B cell (primary cell): ENCODE measurements at regions not wholly inside any gene's neighbourhood (a gene's known extent, or its start where the extent isn't known, plus 50 kb on each side); places are given as distances from the start of the nearest gene placed in this dataset.

Experiments used
- ATAC-seq: fragments of 200-7000 bp; cut with Tn5 transposase; one replicate; pipeline ENCODE4 v1.10.0; 2021; ENCODE audit warnings: low read depth, mild to moderate bottlenecking, moderate number of reproducible peaks, moderate library complexity
- CTCF ChIA-PET: fragments of 350-600 bp; sonication (Branson Sonifier 250); formaldehyde crosslinking; loops from one replicate; lab custom pipeline; 2021; ENCODE audit warnings: antibody characterized with exemption, inconsistent platforms; lab: Charles Lee
- POLR2A ChIA-PET: fragments of 350-600 bp; sonication (Branson Sonifier 250); formaldehyde crosslinking; loops from one replicate; lab custom pipeline; 2021; ENCODE audit warnings: antibody characterized with exemption; lab: Charles Lee
- DNase-seq: peaks from one replicate; pipeline ENCODE4 v3.0.0; 2013
- H2AFZ ChIP-seq: 2 replicates; pipeline ENCODE4 v1.6.1; 2012; ENCODE audit warnings: mild to moderate bottlenecking, low read depth, low read length; ENCODE audit not compliant: insufficient read depth, poor library complexity, severe bottlenecking
- H3K27ac ChIP-seq, 2 donors: 1 replicate in 1 of 2; 2 replicates in 1 of 2; pipeline ENCODE4 v1.5.1; 2012 to 2013; ENCODE audit warnings: low read length in 2 of 2, mild to moderate bottlenecking in 2 of 2, moderate library complexity in 1 of 2
- H3K27me3 ChIP-seq, 4 experiments: fragments of 200-600 bp in 1 of 4; sonication (generic) in 1 of 4; replicated peaks in 1 of 4; 1 replicate in 2 of 4; 2 replicates in 2 of 4; pipeline versions ENCODE4 v1.6.1 to v1.7.0; 2013 to 2016; ENCODE audit warnings: low read length in 3 of 4, mild to moderate bottlenecking in 2 of 4, mixed read lengths in 1 of 4, moderate library complexity in 1 of 4; ENCODE audit not compliant: insufficient read depth in 4 of 4, control insufficient read depth in 3 of 4; ENCODE audit errors: control extremely low read depth in 1 of 4
- H3K36me3 ChIP-seq, 2 experiments: replicated peaks in 1 of 2; 1 replicate in 1 of 2; 2 replicates in 1 of 2; pipeline versions ENCODE4 v1.6.1 to v1.7.1; 2013; ENCODE audit warnings: low read length in 1 of 2; ENCODE audit not compliant: insufficient read depth in 2 of 2, control insufficient read depth in 1 of 2; ENCODE audit errors: control extremely low read depth in 1 of 2, extremely low read depth in 1 of 2
- H3K4me1 ChIP-seq, 2 donors: fragments of 200-600 bp in 1 of 2; sonication (generic) in 1 of 2; 1 replicate in 1 of 2; 2 replicates in 1 of 2; pipeline versions ENCODE4 v1.5.1 to v1.6.1; 2013 to 2017; ENCODE audit warnings: low read length in 2 of 2; ENCODE audit not compliant: control insufficient read depth in 2 of 2, insufficient read depth in 2 of 2
- H3K4me2 ChIP-seq: replicated peaks from 2 replicates; pipeline ENCODE3; 2012; ENCODE audit warnings: mild to moderate bottlenecking, low read depth, low read length; ENCODE audit not compliant: poor library complexity, severe bottlenecking
- H3K4me3 ChIP-seq, 5 experiments: fragments of 200-600 bp in 1 of 5; sonication (generic) in 1 of 5; 1 replicate in 3 of 5; 2 replicates in 2 of 5; pipeline versions ENCODE4 v1.5.1 to v1.7.0; 2011 to 2016; ENCODE audit warnings: low read length in 4 of 5, mild to moderate bottlenecking in 4 of 5, low read depth in 2 of 5, control low read depth in 1 of 5, moderate library complexity in 1 of 5; ENCODE audit not compliant: insufficient read depth in 1 of 5; ENCODE audit errors: control extremely low read depth in 1 of 5, extremely low read depth in 1 of 5
- H3K79me2 ChIP-seq: fragments of 200-600 bp; sonication (generic); one replicate; pipeline ENCODE4 v1.6.0; 2016; ENCODE audit warnings: low read length; ENCODE audit not compliant: control insufficient read depth, insufficient read depth
- H3K9ac ChIP-seq: fragments of 200-600 bp; sonication (generic); 2 replicates; pipeline ENCODE4 v1.6.1; 2017; ENCODE audit warnings: mild to moderate bottlenecking, low read length, moderate library complexity
- H3K9me3 ChIP-seq, 3 donors: one replicate each; pipeline versions ENCODE4 v1.6.1 to v1.7.1; 2013; ENCODE audit warnings: low read length in 2 of 3; ENCODE audit not compliant: control insufficient read depth in 2 of 3, insufficient read depth in 1 of 3; ENCODE audit errors: control extremely low read depth in 1 of 3
- H4K20me1 ChIP-seq: 2 replicates; pipeline ENCODE4 v1.6.0; 2012; ENCODE audit warnings: mild to moderate bottlenecking, low read length; ENCODE audit not compliant: insufficient read depth, control insufficient read depth, poor library complexity, severe bottlenecking
- H3K27ac Mint-ChIP-seq: one replicate; pipeline ENCODE4 v1.8.0; 2021; ENCODE audit warnings: mixed read lengths
- H3K27me3 Mint-ChIP-seq: one replicate; pipeline ENCODE4 v1.8.0; 2021; ENCODE audit warnings: mixed read lengths
- H3K4me1 Mint-ChIP-seq: one replicate; pipeline ENCODE4 v1.8.0; 2021; ENCODE audit warnings: mixed read lengths
- H3K4me3 Mint-ChIP-seq: one replicate; pipeline ENCODE4 v1.8.0; 2021; ENCODE audit warnings: mixed read lengths
- H3K9me3 Mint-ChIP-seq: one replicate; pipeline ENCODE4 v1.8.0; 2022; ENCODE audit warnings: mixed read lengths; ENCODE audit not compliant: insufficient read depth
- CTCF ChIP-seq: fragments of 200-600 bp; IDR thresholded peaks from one replicate; pipeline ENCODE4 v1.8.0; 2022; ENCODE audit warnings: antibody characterized with exemption, mild to moderate bottlenecking
- EZH2 ChIP-seq: IDR thresholded peaks from 2 replicates; pipeline ENCODE4 v1.6.1; 2012; ENCODE audit warnings: borderline replicate concordance, low read depth, mild to moderate bottlenecking, moderate library complexity, low read length; ENCODE audit not compliant: insufficient read depth, poor library complexity, severe bottlenecking
- WGBS: methylation state at CpG from one replicate; pipeline ENCODE4 v1.1.5; 2013; ENCODE audit warnings: missing lambda C conversion rate; ENCODE audit not compliant: insufficient coverage; 5-methylcytosine and 5-hydroxymethylcytosine counted together
- intact Hi-C: fragments of 100-400 bp; cut with micrococcal nuclease; formaldehyde crosslinking; loops from one replicate; pipeline ENCODE4 v1.10.0; 2022

- H3K27me3 ChIP-seq: no peaks in the 10 kb centered on the region
- H3K79me2 ChIP-seq: no peaks in the 10 kb centered on the region
- WGBS: 100% methylated on average over 6 of the region's 6 CpGs
- no peak overlapping the region for H3K27ac ChIP-seq
- intact Hi-C loops: no loop called here
- H3K4me1 Mint-ChIP-seq: no peaks in the 10 kb centered on the region
- no peak for DNase-seq
- no peak overlapping the region for H3K4me3 Mint-ChIP-seq
- POLR2A ChIA-PET: no interaction called here
- no peak for ATAC-seq
- H3K27ac Mint-ChIP-seq: no peak overlapping the region
- no peaks in the 10 kb centered on the region for H3K9me3 Mint-ChIP-seq
- H3K4me2 ChIP-seq: no peak overlapping the region
- CTCF ChIA-PET: no interaction called here
- H3K27me3 Mint-ChIP-seq: peaks cover 5% of the 10 kb centered on the region
- TF ChIP-seq EZH2 (no peak), CTCF (no peak)
- no peaks in the 10 kb centered on the region for H4K20me1 ChIP-seq
- H3K9me3 ChIP-seq: no peaks in the 10 kb centered on the region
- no peaks in the 10 kb centered on the region for H3K4me1 ChIP-seq
- no peaks in the 10 kb centered on the region for H3K36me3 ChIP-seq
- H3K4me3 ChIP-seq: no peak overlapping the region
- no peak overlapping the region for H3K9ac ChIP-seq
- H2AFZ ChIP-seq: no peak overlapping the region
These were observed 176.0 kb upstream of the TSC22D1 start for GRCh38 chr13:44752164-44752563.

- no peak overlapping the region for H3K27ac Mint-ChIP-seq
- no peak for ATAC-seq
- H3K79me2 ChIP-seq: no peaks in the 10 kb centered on the region
- no peaks in the 10 kb centered on the region for H4K20me1 ChIP-seq
- no peak overlapping the region for H3K9ac ChIP-seq
- no peak overlapping the region for H3K4me3 Mint-ChIP-seq
- H3K27ac ChIP-seq: no peak overlapping the region
- 100% methylated on average over 1 of the region's 1 CpG for WGBS
- TF ChIP-seq CTCF (no peak), EZH2 (no peak)
- no peaks in the 10 kb centered on the region for H3K4me1 ChIP-seq
- no peak overlapping the region for H3K4me3 ChIP-seq
- no peaks in the 10 kb centered on the region for H3K36me3 ChIP-seq
- CTCF ChIA-PET: no interaction called here
- H3K27me3 Mint-ChIP-seq: peaks cover 8% of the 10 kb centered on the region
- POLR2A ChIA-PET: no interaction called here
- no peaks in the 10 kb centered on the region for H3K9me3 ChIP-seq
- no peaks in the 10 kb centered on the region for H3K4me1 Mint-ChIP-seq
- intact Hi-C loops: no loop called here
- no peaks in the 10 kb centered on the region for H3K27me3 ChIP-seq
- H2AFZ ChIP-seq: no peak overlapping the region
- DNase-seq: no peak
- H3K9me3 Mint-ChIP-seq: no peaks in the 10 kb centered on the region
- no peak overlapping the region for H3K4me2 ChIP-seq
These were observed 174.5 kb upstream of the TSC22D1 start for GRCh38 chr13:44750630-44751029.
